ENCODE measurements at regions not wholly inside any gene's neighbourhood (a gene's known extent, or its start where the extent isn't known, plus 50 kb on each side); places are given as distances from the start of the nearest gene placed in this dataset.

GRCh38 chr4:20512033-20512792 is 188.0 kb upstream of the PACRGL start:
- TF ChIP-seq CTCF (IDR thresholded peaks at IDR 0.05; ENCODE audit: borderline replicate concordance, extremely low read depth, low read length, poor library complexity, severe bottlenecking) (no peak), EZH2 (IDR thresholded peaks at IDR 0.05; ENCODE audit: borderline replicate concordance, low read depth, low read length, severe bottlenecking) (no peak)

All from DND-41 (cell line).